Stimulated activated CD4-positive, alpha-beta T cell treated with anti-CD3 and anti-CD28 coated beads, Interleukin-4, amount 100 ng/mL, for 4 hours (primary cell): ENCODE measurements at regions not wholly inside any gene's neighbourhood (a gene's known extent, or its start where the extent isn't known, plus 50 kb on each side); places are given as distances from the start of the nearest gene placed in this dataset.
"Not testable (repeated sequence)": the region's sequence is repeated elsewhere in the genome, so short reads cannot be mapped to it uniquely, and the experiment has no call there.

Experiments used
- DNase-seq, 2 experiments: peaks; one replicate each; pipeline ENCODE4 v3.0.0-alpha.2; 2020

GRCh38 chr10:28449926-28450325 is 83.0 kb upstream of the WAC start:
- DNase-seq = no peak

- no peak for DNase-seq
Observed at GRCh38 chr10:28453926-28454325, 79.0 kb upstream of the WAC start.

- no peak for DNase-seq
Observed at GRCh38 chr10:28457110-28457509, 75.8 kb upstream of the WAC start.

GRCh38 chr10:28457873-28458272 is 75.0 kb upstream of the WAC start:
- DNase-seq = not testable (repeated sequence)

- no peak for DNase-seq
Observed at GRCh38 chr10:28459453-28460144, 73.3 kb upstream of the WAC start.

- no peak for DNase-seq
Observed at GRCh38 chr10:28463141-28463540, 69.8 kb upstream of the WAC start.

- DNase-seq = no peak
Observed at GRCh38 chr10:28463676-28464395, 69.1 kb upstream of the WAC start.

GRCh38 chr10:28467615-28468014 is 65.3 kb upstream of the WAC start:
- DNase-seq = no peak

- no peak for DNase-seq
Observed at GRCh38 chr10:28468707-28469483, 64.0 kb upstream of the WAC start.

GRCh38 chr10:28470873-28471651 is 61.9 kb upstream of the WAC start:
- no peak for DNase-seq

- DNase-seq = no peak
Observed at GRCh38 chr10:28471652-28472050, 61.3 kb upstream of the WAC start.

GRCh38 chr10:28478646-28479045 is 54.3 kb upstream of the WAC start:
- no peak for DNase-seq

GRCh38 chr10:28479425-28479865 is 53.5 kb upstream of the WAC start:
- DNase-seq = no peak

GRCh38 chr10:28479927-28480627 is 52.8 kb upstream of the WAC start:
- DNase-seq = no peak

GRCh38 chr10:28480628-28480965 is 52.3 kb upstream of the WAC start:
- no peak for DNase-seq

GRCh38 chr10:28481346-28481745 is 51.6 kb upstream of the WAC start:
- DNase-seq = not testable (repeated sequence)

- DNase-seq = no peak
Observed at GRCh38 chr10:28481968-28482367, 51.0 kb upstream of the WAC start.
